ENCODE measurements at regions not wholly inside any gene's neighbourhood (a gene's known extent, or its start where the extent isn't known, plus 50 kb on each side); places are given as distances from the start of the nearest gene placed in this dataset.

- Histone ChIP-seq H3K27ac (ENCODE audit: insufficient read depth, low read length) (no peak overlapping the region), H3K27me3 (ENCODE audit: control insufficient read depth, insufficient read depth, low read length) (no peaks in the 10 kb centered on the region), H3K79me2 (ENCODE audit: control insufficient read depth, insufficient read depth, low read length) (no peaks in the 10 kb centered on the region), H3K4me3 (replicated peaks in 1 of 4; ENCODE audit: control extremely low read depth in 1 of 4, insufficient read depth in 1 of 4, low read depth in 3 of 4, low read length in 4 of 4) (no peak overlapping the region), H3K4me1 (ENCODE audit: control insufficient read depth, extremely low read depth, insufficient read depth, low read length) (no peaks in the 10 kb centered on the region), H3K9me3 (ENCODE audit: control insufficient read depth, insufficient read depth, low read depth, low read length) (no peaks in the 10 kb centered on the region), H2AFZ (ENCODE audit: low read length) (no peak overlapping the region), H3K36me3 (ENCODE audit: control insufficient read depth, insufficient read depth, low read length) (no peaks in the 10 kb centered on the region), H4K20me1 (ENCODE audit: control insufficient read depth, extremely low read depth, insufficient read depth, low read length) (no peaks in the 10 kb centered on the region), H3K4me2 (ENCODE audit: extremely low read depth, insufficient read depth, low read length) (no peak overlapping the region), H3K9ac (ENCODE audit: insufficient read depth, low read length) (no peak overlapping the region)
- TF ChIP-seq, protein P1, sequence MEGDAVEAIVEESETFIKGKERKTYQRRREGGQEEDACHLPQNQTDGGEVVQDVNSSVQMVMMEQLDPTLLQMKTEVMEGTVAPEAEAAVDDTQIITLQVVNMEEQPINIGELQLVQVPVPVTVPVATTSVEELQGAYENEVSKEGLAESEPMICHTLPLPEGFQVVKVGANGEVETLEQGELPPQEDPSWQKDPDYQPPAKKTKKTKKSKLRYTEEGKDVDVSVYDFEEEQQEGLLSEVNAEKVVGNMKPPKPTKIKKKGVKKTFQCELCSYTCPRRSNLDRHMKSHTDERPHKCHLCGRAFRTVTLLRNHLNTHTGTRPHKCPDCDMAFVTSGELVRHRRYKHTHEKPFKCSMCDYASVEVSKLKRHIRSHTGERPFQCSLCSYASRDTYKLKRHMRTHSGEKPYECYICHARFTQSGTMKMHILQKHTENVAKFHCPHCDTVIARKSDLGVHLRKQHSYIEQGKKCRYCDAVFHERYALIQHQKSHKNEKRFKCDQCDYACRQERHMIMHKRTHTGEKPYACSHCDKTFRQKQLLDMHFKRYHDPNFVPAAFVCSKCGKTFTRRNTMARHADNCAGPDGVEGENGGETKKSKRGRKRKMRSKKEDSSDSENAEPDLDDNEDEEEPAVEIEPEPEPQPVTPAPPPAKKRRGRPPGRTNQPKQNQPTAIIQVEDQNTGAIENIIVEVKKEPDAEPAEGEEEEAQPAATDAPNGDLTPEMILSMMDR (conservative IDR thresholded peaks at IDR 0.05 in 1 of 2, IDR thresholded peaks at IDR 0.05 in 1 of 2; ENCODE audit: low read depth in 1 of 2, low read length in 2 of 2): no peak
- no peak for TF ChIP-seq EZH2 (IDR thresholded peaks at IDR 0.05; ENCODE audit: low read length, missing control alignments)
- no peak for DNase-seq (ENCODE audit: low read depth in 2 of 2)
Observed at GRCh38 chr12:90497923-90498545, 456.9 kb downstream of the CCER1 start.

DNA sequence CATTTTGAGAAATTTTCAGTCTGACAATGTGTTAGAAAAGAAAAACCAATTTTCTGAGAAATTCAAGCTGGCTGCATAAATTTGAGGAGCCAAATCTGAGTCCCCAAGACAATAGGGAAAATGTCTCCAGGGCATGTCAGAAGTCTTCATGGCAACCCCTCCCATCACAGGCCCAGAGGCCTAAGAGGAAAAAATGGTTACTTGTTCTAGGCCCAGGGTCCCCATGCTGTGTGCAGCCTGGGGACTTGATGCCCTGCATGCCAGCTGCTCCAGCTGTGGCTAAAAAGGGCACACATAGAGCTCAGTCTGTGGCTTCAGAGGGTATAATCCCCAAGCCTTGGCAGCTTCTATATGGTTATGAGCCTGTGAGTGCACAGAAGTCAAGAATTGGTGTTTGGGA lies 464.6 kb downstream of the CCER1 start:
- Histone ChIP-seq H3K4me2 (ENCODE audit: extremely low read depth, insufficient read depth, low read length) (no peak overlapping the region), H3K27me3 (ENCODE audit: control insufficient read depth, insufficient read depth, low read length) (no peaks in the 10 kb centered on the region), H3K27ac (ENCODE audit: insufficient read depth, low read length) (no peak overlapping the region), H3K79me2 (ENCODE audit: control insufficient read depth, insufficient read depth, low read length) (no peaks in the 10 kb centered on the region), H3K4me1 (ENCODE audit: control insufficient read depth, extremely low read depth, insufficient read depth, low read length) (no peaks in the 10 kb centered on the region), H3K9ac (ENCODE audit: insufficient read depth, low read length) (no peak overlapping the region), H3K4me3 (replicated peaks in 1 of 4; ENCODE audit: control extremely low read depth in 1 of 4, insufficient read depth in 1 of 4, low read depth in 3 of 4, low read length in 4 of 4) (no peak overlapping the region), H2AFZ (ENCODE audit: low read length) (no peak overlapping the region), H3K36me3 (ENCODE audit: control insufficient read depth, insufficient read depth, low read length) (no peaks in the 10 kb centered on the region), H4K20me1 (ENCODE audit: control insufficient read depth, extremely low read depth, insufficient read depth, low read length) (no peaks in the 10 kb centered on the region), H3K9me3 (ENCODE audit: control insufficient read depth, insufficient read depth, low read depth, low read length) (no peaks in the 10 kb centered on the region)
- TF ChIP-seq EZH2 (IDR thresholded peaks at IDR 0.05; ENCODE audit: low read length, missing control alignments): no peak
- DNase-seq (ENCODE audit: low read depth in 2 of 2): no peak

DNA sequence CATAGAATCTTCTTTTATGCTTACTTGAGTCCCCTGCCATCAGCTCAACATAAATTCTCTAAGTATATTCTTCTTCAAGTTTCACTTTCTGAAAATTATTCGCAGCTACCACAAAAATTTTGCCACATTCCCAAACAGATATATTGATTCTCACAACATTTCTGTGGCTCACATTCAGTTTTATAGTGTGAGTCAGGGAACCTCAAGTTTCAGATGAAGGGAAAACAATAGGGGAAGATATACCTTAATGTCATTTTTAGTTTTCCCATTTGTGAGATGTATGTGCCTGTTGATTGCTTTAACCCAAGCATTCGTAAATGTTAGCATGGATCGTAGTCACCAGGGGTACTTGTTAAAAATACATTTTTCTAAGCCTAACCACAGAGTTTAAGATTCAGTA lies 465.8 kb downstream of the CCER1 start:
- Histone ChIP-seq H3K27me3 (ENCODE audit: control insufficient read depth, insufficient read depth, low read length) (no peaks in the 10 kb centered on the region), H3K9ac (ENCODE audit: insufficient read depth, low read length) (no peak overlapping the region), H3K79me2 (ENCODE audit: control insufficient read depth, insufficient read depth, low read length) (no peaks in the 10 kb centered on the region), H3K36me3 (ENCODE audit: control insufficient read depth, insufficient read depth, low read length) (no peaks in the 10 kb centered on the region), H3K9me3 (ENCODE audit: control insufficient read depth, insufficient read depth, low read depth, low read length) (no peaks in the 10 kb centered on the region), H3K4me2 (ENCODE audit: extremely low read depth, insufficient read depth, low read length) (no peak overlapping the region), H4K20me1 (ENCODE audit: control insufficient read depth, extremely low read depth, insufficient read depth, low read length) (no peaks in the 10 kb centered on the region), H3K4me1 (ENCODE audit: control insufficient read depth, extremely low read depth, insufficient read depth, low read length) (no peaks in the 10 kb centered on the region), H3K4me3 (replicated peaks in 1 of 4; ENCODE audit: control extremely low read depth in 1 of 4, insufficient read depth in 1 of 4, low read depth in 3 of 4, low read length in 4 of 4) (no peak overlapping the region), H3K27ac (ENCODE audit: insufficient read depth, low read length) (no peak overlapping the region), H2AFZ (ENCODE audit: low read length) (no peak overlapping the region)
- no peak for TF ChIP-seq EZH2 (IDR thresholded peaks at IDR 0.05; ENCODE audit: low read length, missing control alignments)
- TF ChIP-seq, protein P1 (conservative IDR thresholded peaks at IDR 0.05 in 1 of 2, IDR thresholded peaks at IDR 0.05 in 1 of 2; ENCODE audit: low read depth in 1 of 2, low read length in 2 of 2): no peak
- peak in 1 of 2 donors; percentile 12 for DNase-seq (ENCODE audit: low read depth in 2 of 2)
